ENCODE measurements at regions not wholly inside any gene's neighbourhood (a gene's known extent, or its start where the extent isn't known, plus 50 kb on each side); places are given as distances from the start of the nearest gene placed in this dataset.

GRCh38 chr18:37985126-37985525 is 419.5 kb upstream of the CELF4 start:
- Histone ChIP-seq H3K9me3 (no peaks in the 10 kb centered on the region), H3K36me3 (ENCODE audit: low read depth, missing control alignments) (no peaks in the 10 kb centered on the region), H3K4me3 (no peak overlapping the region), H3K27ac (no peak overlapping the region), H3K4me1 (no peaks in the 10 kb centered on the region), H3K27me3 (no peaks in the 10 kb centered on the region)
- intact Hi-C loops (cut with DNase I; ENCODE audit: low total_unique reads): no loop called here
- WGBS, 2 donors: 74 to 78% methylated on average over 5 of the region's 5 CpGs
- no peak for TF ChIP-seq CTCF (IDR thresholded peaks at IDR 0.05)
- no peak for TF ChIP-seq POLR2A (IDR thresholded peaks at IDR 0.05)
- DNase-seq: no peak

GRCh38 chr18:37980556-37980955 is 415.0 kb upstream of the CELF4 start:
- H3K4me1 ChIP-seq: no peaks in the 10 kb centered on the region
- no peak for TF ChIP-seq POLR2A (IDR thresholded peaks at IDR 0.05)
- no peak for TF ChIP-seq CTCF (IDR thresholded peaks at IDR 0.05)
- H3K27ac ChIP-seq: no peak overlapping the region
- H3K4me3 ChIP-seq: no peak overlapping the region
- no peaks in the 10 kb centered on the region for H3K27me3 ChIP-seq
- no peaks in the 10 kb centered on the region for H3K36me3 ChIP-seq (ENCODE audit: low read depth, missing control alignments)
- intact Hi-C loops (cut with DNase I; ENCODE audit: low total_unique reads): no loop called here
- no peaks in the 10 kb centered on the region for H3K9me3 ChIP-seq
- DNase-seq: no peak

- H3K27me3 ChIP-seq: no peaks in the 10 kb centered on the region
- WGBS, 2 donors: 70 to 85% methylated on average over 1 of the region's 1 CpG
- no peaks in the 10 kb centered on the region for H3K9me3 ChIP-seq
- TF ChIP-seq POLR2A (IDR thresholded peaks at IDR 0.05) (no peak), CTCF (IDR thresholded peaks at IDR 0.05) (no peak)
- H3K27ac ChIP-seq: no peak overlapping the region
- H3K36me3 ChIP-seq (ENCODE audit: low read depth, missing control alignments): no peaks in the 10 kb centered on the region
- intact Hi-C loops (cut with DNase I; ENCODE audit: low total_unique reads): no loop called here
- no peaks in the 10 kb centered on the region for H3K4me1 ChIP-seq
- no peak for DNase-seq
- no peak overlapping the region for H3K4me3 ChIP-seq
These were observed 409.8 kb upstream of the CELF4 start for GRCh38 chr18:37975446-37975845.

- no peak for DNase-seq
- Histone ChIP-seq H3K36me3 (ENCODE audit: low read depth, missing control alignments) (no peaks in the 10 kb centered on the region), H3K4me3 (no peak overlapping the region), H3K9me3 (no peaks in the 10 kb centered on the region), H3K4me1 (no peaks in the 10 kb centered on the region), H3K27ac (no peak overlapping the region), H3K27me3 (no peaks in the 10 kb centered on the region)
- 61 to 78% methylated on average over 1 of the region's 1 CpG for WGBS, 2 donors
- TF ChIP-seq POLR2A (IDR thresholded peaks at IDR 0.05): no peak
- TF ChIP-seq CTCF (IDR thresholded peaks at IDR 0.05): no peak
- intact Hi-C loops (cut with DNase I; ENCODE audit: low total_unique reads): no loop called here
These were observed 401.7 kb upstream of the CELF4 start for GRCh38 chr18:37967261-37967660.

- H3K36me3 ChIP-seq (ENCODE audit: low read depth, missing control alignments): no peaks in the 10 kb centered on the region
- H3K27ac ChIP-seq: no peak overlapping the region
- no peaks in the 10 kb centered on the region for H3K9me3 ChIP-seq
- WGBS, 2 donors: 79 to 83% methylated on average over 1 of the region's 1 CpG
- DNase-seq: no peak
- H3K27me3 ChIP-seq: no peaks in the 10 kb centered on the region
- intact Hi-C loops (cut with DNase I; ENCODE audit: low total_unique reads): no loop called here
- no peak for TF ChIP-seq CTCF (IDR thresholded peaks at IDR 0.05)
- TF ChIP-seq POLR2A (IDR thresholded peaks at IDR 0.05): no peak
- no peaks in the 10 kb centered on the region for H3K4me1 ChIP-seq
- H3K4me3 ChIP-seq: no peak overlapping the region
These were observed 400.0 kb upstream of the CELF4 start for GRCh38 chr18:37965572-37965970.

Data from testis (tissue), 2 donors.